ENCODE measurements at regions not wholly inside any gene's neighbourhood (a gene's known extent, or its start where the extent isn't known, plus 50 kb on each side); places are given as distances from the start of the nearest gene placed in this dataset.

DNA sequence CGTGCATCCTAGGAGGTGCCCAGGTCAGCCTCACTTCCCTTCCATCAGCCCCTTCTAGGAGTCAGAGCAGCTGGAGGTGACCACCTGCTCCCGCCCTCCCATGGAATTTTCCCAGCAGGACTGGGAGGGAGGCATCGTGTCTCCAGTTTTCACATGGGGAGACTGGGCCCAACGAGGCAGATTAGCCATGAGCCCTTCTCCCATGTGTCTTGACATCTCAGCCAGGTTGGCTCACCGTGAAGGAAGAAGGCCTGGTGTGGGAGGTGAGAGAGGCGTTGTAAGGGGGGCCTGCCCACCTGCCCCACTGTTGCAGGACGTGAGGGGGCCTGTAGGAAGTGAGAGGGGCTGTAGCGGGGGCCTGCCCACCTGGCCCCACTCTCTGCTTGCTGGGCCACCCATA is 1521.4 kb downstream of the BRD1 start:
- H3K27me3 ChIP-seq (replicated peaks; ENCODE audit: control insufficient read depth, insufficient read depth, low read length, poor library complexity, severe bottlenecking) = no peaks in the 10 kb centered on the region
- H3K9me3 ChIP-seq (ENCODE audit: control insufficient read depth, low read length) = no peaks in the 10 kb centered on the region
- no peaks in the 10 kb centered on the region for H3K4me1 ChIP-seq (ENCODE audit: control insufficient read depth, insufficient read depth, low read length, poor library complexity, severe bottlenecking)
- no peaks in the 10 kb centered on the region for H3K36me3 ChIP-seq (ENCODE audit: control insufficient read depth, insufficient read depth, low read length)
- no peak overlapping the region for H3K4me3 ChIP-seq (ENCODE audit: insufficient read depth, low read depth, low read length, poor library complexity, severe bottlenecking)
- no peak overlapping the region for H3K27ac ChIP-seq (ENCODE audit: insufficient read depth, low read length, poor library complexity, severe bottlenecking)
- no peak for DNase-seq

GRCh38 chr22:48305726-48306235 is 1521.9 kb downstream of the BRD1 start:
- no peaks in the 10 kb centered on the region for H3K27me3 ChIP-seq (replicated peaks; ENCODE audit: control insufficient read depth, insufficient read depth, low read length, poor library complexity, severe bottlenecking)
- H3K9me3 ChIP-seq (ENCODE audit: control insufficient read depth, low read length) = no peaks in the 10 kb centered on the region
- no peak for DNase-seq
- H3K4me3 ChIP-seq (ENCODE audit: insufficient read depth, low read depth, low read length, poor library complexity, severe bottlenecking) = no peak overlapping the region
- H3K27ac ChIP-seq (ENCODE audit: insufficient read depth, low read length, poor library complexity, severe bottlenecking) = no peak overlapping the region
- no peaks in the 10 kb centered on the region for H3K4me1 ChIP-seq (ENCODE audit: control insufficient read depth, insufficient read depth, low read length, poor library complexity, severe bottlenecking)
- no peaks in the 10 kb centered on the region for H3K36me3 ChIP-seq (ENCODE audit: control insufficient read depth, insufficient read depth, low read length)

- no peak overlapping the region for H3K4me3 ChIP-seq (ENCODE audit: insufficient read depth, low read depth, low read length, poor library complexity, severe bottlenecking)
- H3K36me3 ChIP-seq (ENCODE audit: control insufficient read depth, insufficient read depth, low read length) = no peaks in the 10 kb centered on the region
- H3K27ac ChIP-seq (ENCODE audit: insufficient read depth, low read length, poor library complexity, severe bottlenecking) = no peak overlapping the region
- no peaks in the 10 kb centered on the region for H3K4me1 ChIP-seq (ENCODE audit: control insufficient read depth, insufficient read depth, low read length, poor library complexity, severe bottlenecking)
- no peak for DNase-seq
- H3K9me3 ChIP-seq (ENCODE audit: control insufficient read depth, low read length) = no peaks in the 10 kb centered on the region
- no peaks in the 10 kb centered on the region for H3K27me3 ChIP-seq (replicated peaks; ENCODE audit: control insufficient read depth, insufficient read depth, low read length, poor library complexity, severe bottlenecking)
Measured at GRCh38 chr22:48303369-48303725, 1524.3 kb downstream of the BRD1 start.

DNA sequence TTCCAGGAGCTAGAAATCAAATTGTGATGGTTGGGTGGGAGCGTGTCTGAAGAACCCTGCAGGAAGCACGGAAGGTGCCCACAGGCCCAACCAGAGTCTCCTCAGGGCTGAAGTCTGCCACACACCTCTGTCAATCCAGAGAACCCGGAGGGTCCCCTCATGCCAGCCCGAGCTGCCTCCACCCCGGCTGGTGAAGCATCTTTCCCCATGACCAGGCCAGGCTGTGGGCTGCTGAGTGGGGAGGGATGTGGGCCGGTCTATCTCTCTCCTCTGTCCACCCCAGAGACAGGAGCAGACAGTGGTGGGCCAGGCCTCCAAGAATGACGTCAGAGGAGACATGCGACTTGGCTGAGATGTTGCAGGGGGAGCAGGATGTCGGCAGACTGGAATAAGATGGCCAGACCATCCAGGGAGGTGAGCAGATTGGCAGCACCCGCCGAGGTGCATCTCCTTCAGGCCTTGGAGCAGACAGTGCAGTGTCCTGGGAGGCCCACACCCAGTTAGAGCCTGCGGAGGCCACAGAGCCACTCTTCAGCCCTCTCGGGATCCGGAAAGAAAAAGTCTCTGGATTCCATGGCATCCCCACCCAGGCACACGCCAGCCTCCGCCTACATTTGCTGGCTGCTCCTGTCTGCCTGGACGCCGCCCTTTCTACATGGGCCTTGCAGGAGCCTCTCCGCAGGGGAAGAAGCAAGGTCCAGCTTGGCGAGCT is 1524.9 kb downstream of the BRD1 start:
- H3K27me3 ChIP-seq (replicated peaks; ENCODE audit: control insufficient read depth, insufficient read depth, low read length, poor library complexity, severe bottlenecking) = no peaks in the 10 kb centered on the region
- no peaks in the 10 kb centered on the region for H3K4me1 ChIP-seq (ENCODE audit: control insufficient read depth, insufficient read depth, low read length, poor library complexity, severe bottlenecking)
- no peak overlapping the region for H3K27ac ChIP-seq (ENCODE audit: insufficient read depth, low read length, poor library complexity, severe bottlenecking)
- no peak overlapping the region for H3K4me3 ChIP-seq (ENCODE audit: insufficient read depth, low read depth, low read length, poor library complexity, severe bottlenecking)
- no peaks in the 10 kb centered on the region for H3K36me3 ChIP-seq (ENCODE audit: control insufficient read depth, insufficient read depth, low read length)
- DNase-seq = no peak
- H3K9me3 ChIP-seq (ENCODE audit: control insufficient read depth, low read length) = no peaks in the 10 kb centered on the region

- H3K36me3 ChIP-seq (ENCODE audit: control insufficient read depth, insufficient read depth, low read length) = no peaks in the 10 kb centered on the region
- DNase-seq = no peak
Measured at GRCh38 chr22:48301908-48302307, 1525.8 kb downstream of the BRD1 start.

GRCh38 chr22:48301421-48301820 is 1526.3 kb downstream of the BRD1 start:
- H3K4me3 ChIP-seq (ENCODE audit: insufficient read depth, low read depth, low read length, poor library complexity, severe bottlenecking) = no peak overlapping the region
- H3K9me3 ChIP-seq (ENCODE audit: control insufficient read depth, low read length) = no peaks in the 10 kb centered on the region
- DNase-seq = no peak
- no peaks in the 10 kb centered on the region for H3K4me1 ChIP-seq (ENCODE audit: control insufficient read depth, insufficient read depth, low read length, poor library complexity, severe bottlenecking)
- H3K27ac ChIP-seq (ENCODE audit: insufficient read depth, low read length, poor library complexity, severe bottlenecking) = no peak overlapping the region
- no peaks in the 10 kb centered on the region for H3K27me3 ChIP-seq (replicated peaks; ENCODE audit: control insufficient read depth, insufficient read depth, low read length, poor library complexity, severe bottlenecking)
- H3K36me3 ChIP-seq (ENCODE audit: control insufficient read depth, insufficient read depth, low read length) = no peaks in the 10 kb centered on the region

More at GRCh38 chr22:48301908-48302307, 1525.8 kb downstream of the BRD1 start:
- H3K27me3 ChIP-seq (replicated peaks; ENCODE audit: control insufficient read depth, insufficient read depth, low read length, poor library complexity, severe bottlenecking) = no peaks in the 10 kb centered on the region
- no peaks in the 10 kb centered on the region for H3K9me3 ChIP-seq (ENCODE audit: control insufficient read depth, low read length)
- no peaks in the 10 kb centered on the region for H3K4me1 ChIP-seq (ENCODE audit: control insufficient read depth, insufficient read depth, low read length, poor library complexity, severe bottlenecking)
- no peak overlapping the region for H3K4me3 ChIP-seq (ENCODE audit: insufficient read depth, low read depth, low read length, poor library complexity, severe bottlenecking)
- no peak overlapping the region for H3K27ac ChIP-seq (ENCODE audit: insufficient read depth, low read length, poor library complexity, severe bottlenecking)

DNA sequence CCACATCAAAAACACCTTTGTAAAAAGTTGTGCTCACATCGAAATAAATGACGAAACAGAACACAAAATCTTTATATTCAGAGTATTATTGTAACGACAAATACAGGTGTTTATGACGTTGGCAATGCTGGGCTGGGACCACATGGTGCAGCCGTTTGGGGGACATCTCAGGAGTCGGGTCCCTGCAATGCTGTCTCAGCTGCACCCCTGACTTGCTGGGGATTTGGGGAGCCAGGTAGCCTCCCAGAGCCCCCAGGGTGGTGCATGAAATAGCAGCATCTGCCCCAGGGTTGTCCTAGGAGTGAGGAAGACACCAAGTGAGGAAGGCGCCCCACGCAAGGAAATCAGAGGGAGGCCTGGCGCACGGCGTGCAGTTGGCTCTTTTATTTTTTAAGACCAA is 1526.8 kb downstream of the BRD1 start:
- Histone ChIP-seq H3K4me3 (ENCODE audit: insufficient read depth, low read depth, low read length, poor library complexity, severe bottlenecking) (no peak overlapping the region), H3K27ac (ENCODE audit: insufficient read depth, low read length, poor library complexity, severe bottlenecking) (no peak overlapping the region), H3K4me1 (ENCODE audit: control insufficient read depth, insufficient read depth, low read length, poor library complexity, severe bottlenecking) (no peaks in the 10 kb centered on the region), H3K27me3 (replicated peaks; ENCODE audit: control insufficient read depth, insufficient read depth, low read length, poor library complexity, severe bottlenecking) (no peaks in the 10 kb centered on the region), H3K9me3 (ENCODE audit: control insufficient read depth, low read length) (no peaks in the 10 kb centered on the region), H3K36me3 (ENCODE audit: control insufficient read depth, insufficient read depth, low read length) (no peaks in the 10 kb centered on the region)
- no peak for DNase-seq

DNA sequence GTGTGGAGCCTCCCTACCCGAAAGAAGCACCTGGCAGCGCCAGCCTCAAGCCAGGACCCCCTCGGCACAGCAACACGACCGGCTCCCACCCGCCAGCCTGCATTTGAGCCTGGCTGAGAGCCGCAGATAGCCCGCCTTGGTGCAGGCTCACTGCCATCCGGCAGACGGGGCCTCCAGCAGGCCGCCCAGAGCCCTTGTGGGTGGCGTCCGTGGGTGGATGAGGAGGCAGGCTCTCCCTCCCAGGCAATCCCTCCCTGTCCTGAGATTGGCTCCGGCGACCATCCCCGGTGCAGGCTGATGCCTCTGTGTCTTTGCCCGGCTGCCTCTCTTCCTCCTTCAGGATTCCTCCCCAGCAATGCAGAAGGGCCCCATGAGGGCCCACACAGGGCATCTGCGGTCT is 1527.9 kb downstream of the BRD1 start:
- H3K4me3 ChIP-seq (ENCODE audit: insufficient read depth, low read depth, low read length, poor library complexity, severe bottlenecking) = no peak overlapping the region
- no peaks in the 10 kb centered on the region for H3K9me3 ChIP-seq (ENCODE audit: control insufficient read depth, low read length)
- no peak for DNase-seq
- no peaks in the 10 kb centered on the region for H3K36me3 ChIP-seq (ENCODE audit: control insufficient read depth, insufficient read depth, low read length)
- H3K27ac ChIP-seq (ENCODE audit: insufficient read depth, low read length, poor library complexity, severe bottlenecking) = no peak overlapping the region
- H3K4me1 ChIP-seq (ENCODE audit: control insufficient read depth, insufficient read depth, low read length, poor library complexity, severe bottlenecking) = no peaks in the 10 kb centered on the region
- no peaks in the 10 kb centered on the region for H3K27me3 ChIP-seq (replicated peaks; ENCODE audit: control insufficient read depth, insufficient read depth, low read length, poor library complexity, severe bottlenecking)

GRCh38 chr22:48299124-48299523 is 1528.5 kb downstream of the BRD1 start:
- no peaks in the 10 kb centered on the region for H3K9me3 ChIP-seq (ENCODE audit: control insufficient read depth, low read length)
- no peaks in the 10 kb centered on the region for H3K36me3 ChIP-seq (ENCODE audit: control insufficient read depth, insufficient read depth, low read length)
- no peak for DNase-seq
- H3K4me3 ChIP-seq (ENCODE audit: insufficient read depth, low read depth, low read length, poor library complexity, severe bottlenecking) = no peak overlapping the region
- H3K27ac ChIP-seq (ENCODE audit: insufficient read depth, low read length, poor library complexity, severe bottlenecking) = no peak overlapping the region
- no peaks in the 10 kb centered on the region for H3K4me1 ChIP-seq (ENCODE audit: control insufficient read depth, insufficient read depth, low read length, poor library complexity, severe bottlenecking)
- H3K27me3 ChIP-seq (replicated peaks; ENCODE audit: control insufficient read depth, insufficient read depth, low read length, poor library complexity, severe bottlenecking) = no peaks in the 10 kb centered on the region

GRCh38 chr22:48297296-48297695 is 1530.4 kb downstream of the BRD1 start:
- no peaks in the 10 kb centered on the region for H3K9me3 ChIP-seq (ENCODE audit: control insufficient read depth, low read length)
- H3K4me3 ChIP-seq (ENCODE audit: insufficient read depth, low read depth, low read length, poor library complexity, severe bottlenecking) = no peak overlapping the region
- H3K36me3 ChIP-seq (ENCODE audit: control insufficient read depth, insufficient read depth, low read length) = no peaks in the 10 kb centered on the region
- no peak overlapping the region for H3K27ac ChIP-seq (ENCODE audit: insufficient read depth, low read length, poor library complexity, severe bottlenecking)
- H3K4me1 ChIP-seq (ENCODE audit: control insufficient read depth, insufficient read depth, low read length, poor library complexity, severe bottlenecking) = no peaks in the 10 kb centered on the region
- DNase-seq = no peak
- H3K27me3 ChIP-seq (replicated peaks; ENCODE audit: control insufficient read depth, insufficient read depth, low read length, poor library complexity, severe bottlenecking) = no peaks in the 10 kb centered on the region
